GM12878 (cell line): ENCODE measurements at regions not wholly inside any gene's neighbourhood (a gene's known extent, or its start where the extent isn't known, plus 50 kb on each side); places are given as distances from the start of the nearest gene placed in this dataset.

Source experiments
- ATAC-seq: fragments of 200-7000 bp; cut with Tn5 transposase; 3 replicates; pipeline ENCODE4 v1.9.1; 2020; ENCODE audit warnings: mild to moderate bottlenecking, moderate library complexity
- BruUV-seq: library from RNA; stranded (reverse); fragments of 400-500 nt; replicated peaks from 2 replicates; lab custom pipeline; 2021; lab: Mats Ljungman, UMichigan
- CTCF ChIA-PET: fragments of 300-600 bp; sonication (Branson Sonifier 250); formaldehyde crosslinking; extraction: SDS; loops from one replicate; lab custom pipeline; 2021; ENCODE audit warnings: inconsistent platforms; lab: Yijun Ruan, JAX
- POLR2A ChIA-PET: fragments of 350-600 bp; formaldehyde crosslinking; extraction: SDS; loops from one replicate; lab custom pipeline; 2021; ENCODE audit warnings: inconsistent platforms; lab: Charles Lee
- RAD21 ChIA-PET: fragments of 300-600 bp; sonication (Branson Sonifier 250); formaldehyde crosslinking; loops from one replicate; lab custom pipeline; 2023; ENCODE audit warnings: antibody characterized with exemption; ENCODE audit not compliant: unreplicated experiment; lab: Charles Lee
- SMC1A ChIA-PET: fragments of 300-600 bp; sonication (Branson Sonifier 250); formaldehyde crosslinking; loops from one replicate; lab custom pipeline; 2023; ENCODE audit not compliant: unreplicated experiment, uncharacterized antibody; lab: Charles Lee
- DNase-seq: peaks from one replicate; pipeline ENCODE4 v3.0.0-alpha.2; 2011; ENCODE audit warnings: low read depth, low spot score
- FAIRE-seq: peaks from 3 replicates; lab custom pipeline; 2011; peaks lifted over from hg19 to GRCh38; lab: Jason Lieb, UNC
- H2AFZ ChIP-seq: 2 replicates; pipeline ENCODE4 v1.6.0; 2011; ENCODE audit warnings: low read depth, low read length, control low read depth; ENCODE audit not compliant: control insufficient read depth
- H3K27ac ChIP-seq: 2 replicates; pipeline ENCODE4 v1.5.1; 2011; ENCODE audit warnings: control low read depth; ENCODE audit not compliant: control insufficient read depth, insufficient read depth
- H3K27me3 ChIP-seq, 2 experiments: replicated peaks in 1 of 2; 2 replicates each; pipeline versions ENCODE4 v1.6.0 to v1.6.1; 2011; ENCODE audit warnings: low read length in 1 of 2; ENCODE audit not compliant: control insufficient read depth in 2 of 2, insufficient read depth in 2 of 2
- H3K36me3 ChIP-seq, 2 experiments: 2 replicates each; pipeline ENCODE4 v1.5.1; 2011; ENCODE audit warnings: low read length in 1 of 2; ENCODE audit not compliant: control insufficient read depth in 2 of 2, insufficient read depth in 2 of 2
- H3K4me1 ChIP-seq: 2 replicates; pipeline ENCODE4 v1.6.1; 2011; ENCODE audit warnings: mild to moderate bottlenecking, low read length, moderate library complexity, mixed read lengths; ENCODE audit not compliant: control insufficient read depth, insufficient read depth
- H3K4me2 ChIP-seq: 2 replicates; pipeline ENCODE4 v1.6.0; 2011; ENCODE audit warnings: control low read depth; ENCODE audit not compliant: control insufficient read depth, insufficient read depth
- H3K4me3 ChIP-seq: fragments of 200-600 bp; sonication (generic); 2 replicates; pipeline ENCODE4 v1.5.1; 2016
- H3K79me2 ChIP-seq: 2 replicates; pipeline ENCODE4 v1.6.0; 2011; ENCODE audit warnings: low read length; ENCODE audit not compliant: control insufficient read depth, insufficient read depth
- H3K9ac ChIP-seq: 2 replicates; pipeline ENCODE4 v1.8.0; 2011; ENCODE audit warnings: low read length, control low read depth, mixed read lengths; ENCODE audit not compliant: control insufficient read depth, insufficient read depth
- H3K9me3 ChIP-seq: replicated peaks from 3 replicates; pipeline ENCODE4 v1.5.1; 2011; ENCODE audit warnings: mild to moderate bottlenecking, low read length; ENCODE audit not compliant: control insufficient read depth, insufficient read depth
- H4K20me1 ChIP-seq: 2 replicates; pipeline ENCODE4 v1.6.0; 2011; ENCODE audit not compliant: control insufficient read depth, insufficient read depth
- BHLHE40 ChIP-seq, 2 experiments: fragments of 450-650 bp in 1 of 2; IDR thresholded peaks; 2 replicates each; pipeline ENCODE4 v1.6.1; 2011 to 2017; ENCODE audit warnings: low read depth in 2 of 2, borderline replicate concordance in 1 of 2, improper control_type of control experiment in 1 of 2, low read length in 1 of 2, mild to moderate bottlenecking in 1 of 2
- E4F1 ChIP-seq: fragments of 450-650 bp; IDR thresholded peaks from 2 replicates; pipeline ENCODE4 v1.6.1; 2018; ENCODE audit warnings: borderline replicate concordance, mild to moderate bottlenecking; ENCODE audit not compliant: partially characterized antibody
- EED ChIP-seq: sonication (generic); IDR thresholded peaks from 2 replicates; pipeline ENCODE4 v1.6.1; 2016; ENCODE audit warnings: antibody characterized with exemption, low read depth
- FOXK2 ChIP-seq: fragments of 450-650 bp; IDR thresholded peaks from 2 replicates; pipeline ENCODE4 v1.6.1; 2017; ENCODE audit warnings: mild to moderate bottlenecking, moderate library complexity
- IRF3 ChIP-seq: fragments of 450-650 bp; IDR thresholded peaks from 2 replicates; pipeline ENCODE4 v1.6.1; 2014; ENCODE audit warnings: mild to moderate bottlenecking
- MXI1 ChIP-seq: fragments of 150-350 bp; IDR thresholded peaks from 2 replicates; pipeline ENCODE4 v1.6.1; 2011; ENCODE audit warnings: low read depth, mild to moderate bottlenecking, inconsistent platforms, low read length, improper control_type of control experiment
- NR2F1 ChIP-seq: fragments of 450-650 bp; conservative IDR thresholded peaks from 2 replicates; pipeline ENCODE4 v1.6.1; 2017; ENCODE audit warnings: mild to moderate bottlenecking
- PAX5 ChIP-seq: IDR thresholded peaks from 2 replicates; pipeline ENCODE4 v1.6.1; 2011; ENCODE audit warnings: low read depth, low read length, borderline replicate concordance
- POLR2AphosphoS2 ChIP-seq: IDR thresholded peaks from 2 replicates; pipeline ENCODE4 v1.6.1; 2011; ENCODE audit warnings: low read depth, mild to moderate bottlenecking, low read length, improper control_type of control experiment, moderate library complexity
- RCOR1 ChIP-seq: conservative IDR thresholded peaks from 2 replicates; pipeline ENCODE4 v1.6.1; 2012; ENCODE audit warnings: low read depth, low read length, improper control_type of control experiment
- SMARCA5 ChIP-seq: fragments of 450-650 bp; IDR thresholded peaks from 2 replicates; pipeline ENCODE4 v1.6.1; 2017; ENCODE audit warnings: mild to moderate bottlenecking
- STAT3 ChIP-seq: IDR thresholded peaks from 2 replicates; pipeline ENCODE4 v1.6.1; 2011; ENCODE audit warnings: low read depth, low read length, improper control_type of control experiment
- SUPT20H ChIP-seq: IDR thresholded peaks from 2 replicates; pipeline ENCODE4 v1.6.1; 2011; ENCODE audit warnings: low read depth, mild to moderate bottlenecking, low read length, moderate library complexity, borderline replicate concordance; ENCODE audit not compliant: control insufficient read depth
- WGBS: methylation state at CpG from one replicate; pipeline ENCODE4 v1.1.6; 2016; ENCODE audit warnings: low lambda C conversion rate; ENCODE audit not compliant: insufficient replicate concordance, insufficient coverage; ENCODE audit errors: missing lambda C conversion rate; 5-methylcytosine and 5-hydroxymethylcytosine counted together
- in situ Hi-C: fragments of 300-500 bp; cut with MboI; formaldehyde crosslinking; loops from 9 replicates; pipeline ENCODE4 v1.14.3; 2018; ENCODE audit warnings: mixed read lengths
- intact Hi-C: fragments of 100-400 bp; cut with micrococcal nuclease; formaldehyde crosslinking; loops from one replicate; pipeline ENCODE4 v1.14.2; 2022; ENCODE audit not compliant: unreplicated experiment
- TF ChIP-seq, protein P1 (sequence below): fragments of 450-650 bp; IDR thresholded peaks from 2 replicates; pipeline ENCODE4 v1.6.1; 2017; ENCODE audit warnings: mild to moderate bottlenecking, moderate library complexity
- TF ChIP-seq, protein P2 (sequence below): fragments of 450-650 bp; formaldehyde crosslinking; IDR thresholded peaks from 2 replicates; pipeline ENCODE4 v1.4.0; 2022; ENCODE audit warnings: mild to moderate bottlenecking, moderate library complexity

DNA sequence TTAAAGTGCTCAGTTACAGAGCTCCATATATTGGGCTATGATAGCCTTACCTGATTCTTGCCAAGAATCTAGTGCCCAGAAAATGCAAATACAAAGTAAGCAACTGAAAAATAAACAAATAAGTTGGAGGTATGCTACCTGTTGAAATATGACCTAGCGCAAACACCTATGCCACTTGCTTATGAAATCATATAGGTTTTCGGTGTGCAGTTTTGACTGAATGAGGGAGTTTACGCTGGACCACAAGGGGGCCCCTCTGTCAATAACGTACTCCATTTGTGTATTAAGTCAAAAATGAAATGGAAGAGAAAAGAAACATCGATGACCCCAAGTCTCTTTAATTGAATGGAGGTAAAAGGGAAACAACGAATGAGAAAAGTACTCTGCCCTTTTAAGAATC, 84.9 kb upstream of the TRIM77 start:
- POLR2A ChIA-PET: no interaction called here
- CTCF ChIA-PET: no interaction called here
- SMC1A ChIA-PET: no interaction called here
- TF ChIP-seq RCOR1 (no peak), BHLHE40 (IDR thresholded peaks at IDR 0.05; ENCODE audit: borderline replicate concordance in 1 of 2, low read depth in 2 of 2, low read length in 1 of 2) (no peak), STAT3 (no peak), FOXK2 (no peak), POLR2AphosphoS2 (no peak), SMARCA5 (no peak), NR2F1 (no peak), E4F1 (no peak), PAX5 (no peak), IRF3 (no peak), EED (no peak), SUPT20H (no peak), MXI1 (no peak)
- TF ChIP-seq, protein P1, sequence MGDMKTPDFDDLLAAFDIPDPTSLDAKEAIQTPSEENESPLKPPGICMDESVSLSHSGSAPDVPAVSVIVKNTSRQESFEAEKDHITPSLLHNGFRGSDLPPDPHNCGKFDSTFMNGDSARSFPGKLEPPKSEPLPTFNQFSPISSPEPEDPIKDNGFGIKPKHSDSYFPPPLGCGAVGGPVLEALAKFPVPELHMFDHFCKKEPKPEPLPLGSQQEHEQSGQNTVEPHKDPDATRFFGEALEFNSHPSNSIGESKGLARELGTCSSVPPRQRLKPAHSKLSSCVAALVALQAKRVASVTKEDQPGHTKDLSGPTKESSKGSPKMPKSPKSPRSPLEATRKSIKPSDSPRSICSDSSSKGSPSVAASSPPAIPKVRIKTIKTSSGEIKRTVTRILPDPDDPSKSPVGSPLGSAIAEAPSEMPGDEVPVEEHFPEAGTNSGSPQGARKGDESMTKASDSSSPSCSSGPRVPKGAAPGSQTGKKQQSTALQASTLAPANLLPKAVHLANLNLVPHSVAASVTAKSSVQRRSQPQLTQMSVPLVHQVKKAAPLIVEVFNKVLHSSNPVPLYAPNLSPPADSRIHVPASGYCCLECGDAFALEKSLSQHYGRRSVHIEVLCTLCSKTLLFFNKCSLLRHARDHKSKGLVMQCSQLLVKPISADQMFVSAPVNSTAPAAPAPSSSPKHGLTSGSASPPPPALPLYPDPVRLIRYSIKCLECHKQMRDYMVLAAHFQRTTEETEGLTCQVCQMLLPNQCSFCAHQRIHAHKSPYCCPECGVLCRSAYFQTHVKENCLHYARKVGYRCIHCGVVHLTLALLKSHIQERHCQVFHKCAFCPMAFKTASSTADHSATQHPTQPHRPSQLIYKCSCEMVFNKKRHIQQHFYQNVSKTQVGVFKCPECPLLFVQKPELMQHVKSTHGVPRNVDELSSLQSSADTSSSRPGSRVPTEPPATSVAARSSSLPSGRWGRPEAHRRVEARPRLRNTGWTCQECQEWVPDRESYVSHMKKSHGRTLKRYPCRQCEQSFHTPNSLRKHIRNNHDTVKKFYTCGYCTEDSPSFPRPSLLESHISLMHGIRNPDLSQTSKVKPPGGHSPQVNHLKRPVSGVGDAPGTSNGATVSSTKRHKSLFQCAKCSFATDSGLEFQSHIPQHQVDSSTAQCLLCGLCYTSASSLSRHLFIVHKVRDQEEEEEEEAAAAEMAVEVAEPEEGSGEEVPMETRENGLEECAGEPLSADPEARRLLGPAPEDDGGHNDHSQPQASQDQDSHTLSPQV: no peak
- TF ChIP-seq, protein P2, sequence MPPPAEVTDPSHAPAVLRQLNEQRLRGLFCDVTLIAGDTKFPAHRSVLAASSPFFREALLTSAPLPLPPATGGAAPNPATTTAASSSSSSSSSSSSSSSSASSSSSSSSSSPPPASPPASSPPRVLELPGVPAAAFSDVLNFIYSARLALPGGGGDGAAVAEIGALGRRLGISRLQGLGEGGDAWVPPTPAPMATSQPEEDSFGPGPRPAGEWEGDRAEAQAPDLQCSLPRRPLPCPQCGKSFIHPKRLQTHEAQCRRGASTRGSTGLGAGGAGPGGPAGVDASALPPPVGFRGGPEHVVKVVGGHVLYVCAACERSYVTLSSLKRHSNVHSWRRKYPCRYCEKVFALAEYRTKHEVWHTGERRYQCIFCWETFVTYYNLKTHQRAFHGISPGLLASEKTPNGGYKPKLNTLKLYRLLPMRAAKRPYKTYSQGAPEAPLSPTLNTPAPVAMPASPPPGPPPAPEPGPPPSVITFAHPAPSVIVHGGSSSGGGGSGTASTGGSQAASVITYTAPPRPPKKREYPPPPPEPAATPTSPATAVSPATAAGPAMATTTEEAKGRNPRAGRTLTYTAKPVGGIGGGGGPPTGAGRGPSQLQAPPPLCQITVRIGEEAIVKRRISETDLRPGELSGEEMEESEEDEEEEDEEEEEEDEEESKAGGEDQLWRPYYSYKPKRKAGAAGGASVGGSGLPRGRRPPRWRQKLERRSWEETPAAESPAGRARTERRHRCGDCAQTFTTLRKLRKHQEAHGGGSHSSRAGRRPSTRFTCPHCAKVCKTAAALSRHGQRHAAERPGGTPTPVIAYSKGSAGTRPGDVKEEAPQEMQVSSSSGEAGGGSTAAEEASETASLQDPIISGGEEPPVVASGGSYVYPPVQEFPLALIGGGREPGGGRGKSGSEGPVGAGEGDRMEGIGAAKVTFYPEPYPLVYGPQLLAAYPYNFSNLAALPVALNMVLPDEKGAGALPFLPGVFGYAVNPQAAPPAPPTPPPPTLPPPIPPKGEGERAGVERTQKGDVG: no peak

More for the DNA sequence above, 84.9 kb upstream of the TRIM77 start:
- no peak for ATAC-seq
- no peak overlapping the region for H3K4me3 ChIP-seq
- no peak for FAIRE-seq
- RAD21 ChIA-PET: no interaction called here
- no peaks in the 10 kb centered on the region for H3K9me3 ChIP-seq
- no TSS peak for BruUV-seq
- no peak overlapping the region for H3K27ac ChIP-seq
- no peak overlapping the region for H3K9ac ChIP-seq
- no peak overlapping the region for H3K4me2 ChIP-seq
- WGBS: 44% methylated on average over 6 of the region's 6 CpGs
- in situ Hi-C loops (no loop called here), intact Hi-C loops (no loop called here)
- no peaks in the 10 kb centered on the region for H3K79me2 ChIP-seq
- H2AFZ ChIP-seq: no peak overlapping the region
- H3K4me1 ChIP-seq: no peaks in the 10 kb centered on the region
- no peaks in the 10 kb centered on the region for H3K36me3 ChIP-seq
- DNase-seq: no peak
- H4K20me1 ChIP-seq: no peaks in the 10 kb centered on the region
- H3K27me3 ChIP-seq: no peaks in the 10 kb centered on the region
